C1 segment of cervical spinal cord (tissue), 14 donors: ENCODE measurements at regions not wholly inside any gene's neighbourhood (a gene's known extent, or its start where the extent isn't known, plus 50 kb on each side); places are given as distances from the start of the nearest gene placed in this dataset.

Source experiments
- DNase-seq, 14 donors: peaks; one replicate each; lab custom pipeline; 2025; lab: John Stamatoyannopoulos, UW

- no peak for DNase-seq
These were observed 750.7 kb downstream of the SORCS3 start for GRCh38 chr10:105391670-105392351.

DNA sequence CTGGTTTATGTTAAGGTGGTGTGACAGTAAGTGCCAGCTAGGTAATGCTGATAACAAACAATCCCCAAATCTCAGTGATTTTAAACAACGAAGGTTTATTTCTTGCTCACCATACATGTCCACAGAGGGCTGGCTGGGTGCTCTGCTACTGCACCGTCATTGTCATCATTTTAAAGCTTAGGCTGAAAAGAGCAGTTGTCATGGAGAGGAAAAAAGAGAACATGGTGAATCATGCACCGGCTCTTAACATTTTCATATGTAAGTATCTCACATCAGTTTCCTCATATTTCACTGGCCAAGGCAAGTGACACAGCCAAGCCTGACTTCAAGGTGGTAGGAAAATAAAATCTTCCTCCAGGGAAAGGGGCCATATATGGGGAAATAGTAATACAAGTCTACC, 746.9 kb downstream of the SORCS3 start:
- DNase-seq: no peak

DNA sequence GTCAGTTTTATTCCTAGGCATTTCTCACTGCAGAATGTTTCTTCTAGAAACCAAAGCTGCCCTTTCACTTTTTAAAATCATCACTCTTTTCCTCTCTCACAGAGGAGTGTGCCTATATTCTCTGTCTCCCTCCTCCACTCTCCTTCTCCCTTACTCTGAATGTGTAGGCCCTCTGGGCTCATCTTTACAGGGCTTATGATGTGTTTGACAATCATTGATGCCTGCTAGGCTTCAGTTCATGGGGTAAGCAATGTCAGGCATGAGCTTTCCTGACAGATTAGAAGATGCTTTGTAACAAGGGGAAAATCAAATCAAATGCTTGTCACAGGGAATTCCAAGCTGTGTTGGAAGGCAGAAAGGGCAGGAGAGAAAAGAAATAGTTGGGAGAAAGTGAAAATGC, 742.9 kb downstream of the SORCS3 start:
- no peak for DNase-seq

GRCh38 chr10:105370692-105371091, 729.6 kb downstream of the SORCS3 start:
- DNase-seq: no peak

DNA sequence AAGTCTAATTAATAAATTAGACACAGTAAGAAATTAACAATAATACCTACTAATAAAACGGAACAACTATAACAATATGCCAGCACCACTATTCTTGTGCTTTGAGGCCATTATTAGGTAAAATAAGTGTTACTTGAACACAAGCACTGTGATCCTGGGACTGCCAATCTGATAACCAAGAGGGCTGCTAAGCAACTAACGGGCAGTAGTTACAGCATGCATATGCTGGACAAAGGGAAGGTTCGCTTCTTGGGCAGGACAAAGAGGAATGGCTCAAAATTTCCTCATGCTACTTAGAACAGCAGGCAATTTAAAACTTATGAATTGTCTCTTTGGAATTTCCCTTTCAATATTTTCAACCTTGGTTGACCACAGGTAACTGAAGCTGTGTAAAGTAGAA, 718.6 kb downstream of the SORCS3 start:
- no peak for DNase-seq

GRCh38 chr10:105358911-105359310, 717.8 kb downstream of the SORCS3 start:
- no peak for DNase-seq

DNA sequence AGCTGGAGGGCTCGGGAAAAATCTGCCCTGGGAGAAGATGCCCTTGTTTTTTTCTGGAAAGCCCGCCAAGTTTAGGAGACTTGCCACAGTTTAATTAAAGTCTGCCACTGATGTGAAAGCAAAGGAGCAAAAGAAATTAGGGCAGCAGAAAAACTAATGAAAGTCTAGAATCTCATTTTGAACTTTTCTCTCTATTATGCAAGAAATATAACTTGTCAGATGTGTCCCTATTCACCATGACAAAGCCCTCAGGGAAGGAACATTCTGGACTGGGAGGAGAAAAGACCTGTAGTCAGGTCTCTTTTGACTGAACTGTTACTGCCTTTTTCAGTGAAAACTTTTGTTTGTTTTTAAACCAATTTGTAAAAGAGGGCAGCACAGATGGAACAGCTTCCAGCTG, 715.5 kb downstream of the SORCS3 start:
- peak in 1 of 14 donors; percentile 20 for DNase-seq

GRCh38 chr10:105354010-105354409, 712.9 kb downstream of the SORCS3 start:
- no peak for DNase-seq

- DNase-seq: no peak
These were observed 711.7 kb downstream of the SORCS3 start for GRCh38 chr10:105352827-105353226.

- no peak for DNase-seq
These were observed 711.2 kb downstream of the SORCS3 start for GRCh38 chr10:105352281-105352680.

GRCh38 chr10:105351187-105351586, 710.1 kb downstream of the SORCS3 start:
- DNase-seq: no peak

GRCh38 chr10:105347487-105347886, 706.4 kb downstream of the SORCS3 start:
- DNase-seq: no peak

DNA sequence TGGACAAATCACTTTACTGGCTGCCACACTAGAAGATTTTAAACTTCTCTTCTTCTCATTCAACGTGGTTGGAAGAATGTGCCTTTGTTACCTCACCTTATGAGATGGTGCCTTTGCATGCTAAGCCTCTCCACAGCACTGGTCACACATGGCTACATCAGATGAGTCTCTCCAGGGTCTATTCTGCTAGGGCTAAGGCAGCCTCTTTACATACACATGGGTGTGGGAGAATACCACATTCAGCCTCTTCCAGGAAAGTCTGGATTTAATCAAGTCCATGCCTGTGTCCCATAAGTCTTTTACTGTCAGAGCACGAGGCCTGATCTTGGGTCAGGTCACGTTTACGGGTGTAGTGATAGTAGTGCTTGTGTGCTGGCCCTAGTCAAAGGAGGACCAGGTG, 701.5 kb downstream of the SORCS3 start:
- DNase-seq: no peak

DNA sequence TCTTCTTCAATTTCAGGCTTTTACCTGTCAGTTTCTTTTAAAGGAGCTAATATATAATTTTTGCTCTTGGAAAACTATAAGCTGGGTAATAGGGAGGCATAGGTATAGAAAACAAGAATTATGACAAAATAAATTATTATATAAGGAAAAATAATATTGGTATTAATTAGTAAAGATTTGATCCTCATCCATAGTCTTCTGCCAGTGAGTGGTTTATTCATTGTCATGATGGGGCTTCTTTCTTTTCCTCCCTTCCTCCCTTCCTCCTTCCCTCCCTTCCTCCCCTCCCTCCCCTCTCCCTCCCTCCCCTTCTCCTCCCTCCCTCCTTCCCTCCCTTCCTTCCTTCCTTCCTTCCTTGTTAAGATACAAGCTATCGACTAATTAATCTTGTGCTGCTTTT, 698.6 kb downstream of the SORCS3 start:
- no peak for DNase-seq

GRCh38 chr10:105328503-105329133, 687.5 kb downstream of the SORCS3 start:
- no peak for DNase-seq
